Bronchial epithelial cell (primary cell): ENCODE measurements at regions not wholly inside any gene's neighbourhood (a gene's known extent, or its start where the extent isn't known, plus 50 kb on each side); places are given as distances from the start of the nearest gene placed in this dataset.

Experiments
- DNase-seq: peaks from one replicate; pipeline ENCODE4 v3.0.0-alpha.2; 2010; ENCODE audit warnings: low read depth
- FAIRE-seq: peaks from 2 replicates; lab custom pipeline; 2011; peaks lifted over from hg19 to GRCh38; lab: Jason Lieb, UNC
- H3K27me3 ChIP-seq: 2 replicates; pipeline ENCODE4 v1.5.1; 2011; ENCODE audit warnings: low read length; ENCODE audit not compliant: control insufficient read depth, insufficient read depth
- H3K36me3 ChIP-seq: 2 replicates; pipeline ENCODE4 v1.5.1; 2011; ENCODE audit warnings: low read length; ENCODE audit not compliant: control insufficient read depth, insufficient read depth
- H3K4me3 ChIP-seq: 2 replicates; pipeline ENCODE4 v1.5.1; 2011; ENCODE audit warnings: mild to moderate bottlenecking, low read depth, low read length, control low read depth
- CTCF ChIP-seq: IDR thresholded peaks from 2 replicates; pipeline ENCODE4 v1.5.1; 2011; ENCODE audit warnings: mild to moderate bottlenecking, moderate library complexity, low read length, control low read depth, inconsistent platforms; ENCODE audit not compliant: insufficient read depth, severe bottlenecking

- no peak for DNase-seq
- FAIRE-seq = no peak
- no peaks in the 10 kb centered on the region for H3K27me3 ChIP-seq
- H3K36me3 ChIP-seq = no peaks in the 10 kb centered on the region
- no peak overlapping the region for H3K4me3 ChIP-seq
- no peak for TF ChIP-seq CTCF
These were observed 59.6 kb upstream of the FOXF1 start for GRCh38 chr16:86450691-86451090.

- H3K4me3 ChIP-seq = no peak overlapping the region
- no peak for TF ChIP-seq CTCF
- DNase-seq (no peak), FAIRE-seq (no peak)
- H3K36me3 ChIP-seq = no peaks in the 10 kb centered on the region
- H3K27me3 ChIP-seq = no peaks in the 10 kb centered on the region
These were observed 57.9 kb upstream of the FOXF1 start for GRCh38 chr16:86452451-86452850.

- H3K36me3 ChIP-seq = no peaks in the 10 kb centered on the region
- no peak for DNase-seq
- no peak for TF ChIP-seq CTCF
- no peaks in the 10 kb centered on the region for H3K27me3 ChIP-seq
- no peak overlapping the region for H3K4me3 ChIP-seq
- FAIRE-seq = no peak
These were observed 55.2 kb upstream of the FOXF1 start for GRCh38 chr16:86455116-86455515.

- no peaks in the 10 kb centered on the region for H3K27me3 ChIP-seq
- FAIRE-seq (no peak), DNase-seq (no peak)
- TF ChIP-seq CTCF = no peak
- H3K36me3 ChIP-seq = no peaks in the 10 kb centered on the region
- H3K4me3 ChIP-seq = no peak overlapping the region
These were observed 54.7 kb upstream of the FOXF1 start for GRCh38 chr16:86455640-86456039.

- Histone ChIP-seq H3K36me3 (no peaks in the 10 kb centered on the region), H3K27me3 (no peaks in the 10 kb centered on the region), H3K4me3 (no peak overlapping the region)
- DNase-seq (no peak), FAIRE-seq (no peak)
- TF ChIP-seq CTCF = no peak
These were observed 52.7 kb upstream of the FOXF1 start for GRCh38 chr16:86457501-86458148.
